Activated CD4-positive, alpha-beta T cell treated with anti-CD3 and anti-CD28 coated beads, Interleukin-2, Interleukin-6, amounts not matched to agents 100 ng/mL and 50 ng/mL, durations not matched to agents 16 hours and 8 hours (primary cell): ENCODE measurements at regions not wholly inside any gene's neighbourhood (a gene's known extent, or its start where the extent isn't known, plus 50 kb on each side); places are given as distances from the start of the nearest gene placed in this dataset.
A peak's percentile ranks its signal among the peaks of the same experiment; 100 is the strongest.

ENCODE experiments used
- DNase-seq: peaks from one replicate; pipeline ENCODE4 v3.0.0-alpha.2; 2020

DNA sequence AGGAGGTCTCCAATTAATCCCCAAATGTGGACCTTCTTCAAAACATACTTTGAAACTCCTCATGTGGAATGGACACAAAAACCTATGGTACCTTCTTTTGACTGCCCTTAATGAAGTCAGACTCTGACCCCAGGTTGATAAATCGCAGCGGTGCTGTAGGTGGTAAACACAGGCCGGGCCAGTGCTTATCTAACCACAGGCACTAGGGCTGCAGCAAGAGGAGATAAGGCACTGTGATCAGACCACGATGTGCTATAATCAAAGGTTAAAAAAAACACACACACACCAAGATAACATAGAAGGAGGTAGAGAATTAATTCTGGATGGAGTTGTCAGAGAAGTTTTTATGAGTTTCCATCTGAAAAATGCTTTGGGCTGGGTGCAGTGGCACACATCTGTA is 52.3 kb upstream of the SIPA1L2 start:
- no peak for DNase-seq

DNA sequence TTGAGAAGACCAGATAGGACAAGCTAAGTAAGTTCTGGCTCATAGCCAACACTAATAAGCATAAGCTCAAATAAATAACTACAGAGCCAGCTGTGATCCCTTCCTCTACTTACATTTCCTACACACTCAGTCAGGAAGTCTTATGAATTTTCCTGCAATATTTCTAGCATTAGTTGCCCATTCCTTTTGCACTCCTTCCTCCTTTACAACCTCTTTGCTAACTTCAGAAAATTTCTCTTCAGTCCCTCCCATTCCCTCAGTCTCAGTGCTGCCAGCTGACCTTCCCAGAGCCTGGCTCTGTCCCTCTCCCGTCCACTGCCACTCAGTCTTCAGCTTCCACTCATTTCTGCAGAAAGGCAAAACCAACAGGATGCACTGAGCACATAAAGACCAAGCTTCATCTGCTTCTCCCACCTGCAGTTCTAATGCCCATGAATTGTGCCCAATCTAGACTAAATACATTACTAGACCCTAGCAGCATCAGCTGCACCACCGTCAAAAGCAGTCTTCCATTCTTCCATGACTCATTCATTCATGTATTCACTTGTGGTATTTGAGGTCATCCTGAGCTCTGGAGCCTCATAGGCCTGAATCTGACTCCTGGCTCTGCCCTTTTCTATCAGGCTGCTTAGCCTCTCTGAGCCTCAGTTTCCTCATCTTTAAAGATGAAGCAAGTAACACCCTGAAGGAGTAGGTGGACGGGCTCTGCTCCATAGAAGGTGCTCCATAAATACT is 54.6 kb upstream of the SIPA1L2 start:
- DNase-seq = no peak

DNA sequence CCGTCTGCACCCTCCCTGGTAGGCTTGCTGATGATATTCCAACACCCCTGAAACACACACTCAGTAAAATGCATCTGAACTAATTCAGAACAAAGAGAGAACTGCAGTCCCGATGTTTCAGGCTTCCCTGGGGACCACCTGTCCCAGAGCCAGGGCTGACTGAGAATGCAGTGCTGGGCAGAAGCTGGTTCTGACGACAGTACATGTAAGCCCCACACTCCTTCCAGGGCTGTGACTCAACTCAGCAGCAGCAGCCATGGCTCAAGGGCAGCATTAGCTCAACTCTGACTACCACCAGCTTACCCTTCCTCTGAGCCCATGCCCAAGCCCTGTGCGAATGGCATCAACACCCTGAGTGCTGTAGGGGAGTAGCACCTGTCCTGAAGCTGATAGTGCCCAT is 56.4 kb upstream of the SIPA1L2 start:
- DNase-seq = no peak

DNA sequence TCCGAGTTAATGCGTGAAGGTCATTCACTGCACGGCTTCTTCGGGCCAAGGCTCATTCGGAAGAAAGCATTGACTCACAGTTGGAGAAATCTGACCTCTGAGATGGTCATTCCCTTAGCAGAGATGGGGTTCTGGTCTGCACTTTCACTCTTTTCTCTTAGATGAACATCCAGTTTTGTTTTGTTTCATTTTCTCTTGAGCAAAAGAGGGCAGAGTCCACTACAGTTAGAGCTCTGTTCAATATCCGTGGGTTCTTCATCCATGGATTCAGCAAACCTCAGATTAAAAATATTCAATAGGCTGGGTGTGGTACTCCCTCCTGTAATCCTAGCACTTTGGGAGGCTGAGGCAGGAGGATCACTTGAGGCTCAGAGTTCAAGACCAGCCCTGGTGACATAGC is 57.4 kb upstream of the SIPA1L2 start:
- no peak for DNase-seq

DNA sequence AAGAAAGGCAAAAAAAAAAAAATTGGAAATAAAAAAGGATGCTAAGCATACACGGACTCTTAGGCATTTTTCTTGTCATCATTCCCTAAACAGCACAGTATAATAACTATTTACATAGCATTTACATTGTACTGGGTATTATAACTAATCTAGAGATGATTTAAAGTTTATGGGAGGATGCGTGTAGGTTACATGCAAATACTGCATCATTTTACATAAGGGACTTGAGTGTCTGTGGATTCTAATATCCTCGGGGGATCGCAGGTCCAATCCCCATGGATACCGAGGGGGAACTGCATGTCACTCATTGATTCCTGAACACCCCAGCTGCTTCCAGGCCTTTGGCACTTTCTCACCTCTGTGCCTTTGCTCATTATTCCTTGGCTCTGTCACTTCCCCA is 57.8 kb upstream of the SIPA1L2 start:
- no peak for DNase-seq

DNA sequence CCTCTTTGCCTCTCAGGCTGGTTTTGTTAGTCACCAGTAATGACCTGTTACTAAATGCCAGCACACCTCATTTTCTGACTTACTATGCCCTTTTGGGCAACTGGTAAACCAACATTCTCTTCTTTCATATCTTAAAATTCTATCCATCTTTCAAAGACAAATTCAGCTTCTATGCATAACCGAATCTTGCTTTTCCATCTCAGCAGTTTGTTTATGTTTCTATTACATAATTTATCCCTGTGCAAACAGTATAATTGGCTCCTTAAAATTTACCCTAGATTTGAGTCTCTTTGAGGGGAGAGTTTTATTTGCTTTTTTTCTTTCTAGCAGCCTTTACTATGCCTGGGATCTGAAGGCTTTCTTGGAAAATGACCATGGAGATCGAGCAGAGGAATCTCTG is 58.5 kb upstream of the SIPA1L2 start:
- no peak for DNase-seq

DNA sequence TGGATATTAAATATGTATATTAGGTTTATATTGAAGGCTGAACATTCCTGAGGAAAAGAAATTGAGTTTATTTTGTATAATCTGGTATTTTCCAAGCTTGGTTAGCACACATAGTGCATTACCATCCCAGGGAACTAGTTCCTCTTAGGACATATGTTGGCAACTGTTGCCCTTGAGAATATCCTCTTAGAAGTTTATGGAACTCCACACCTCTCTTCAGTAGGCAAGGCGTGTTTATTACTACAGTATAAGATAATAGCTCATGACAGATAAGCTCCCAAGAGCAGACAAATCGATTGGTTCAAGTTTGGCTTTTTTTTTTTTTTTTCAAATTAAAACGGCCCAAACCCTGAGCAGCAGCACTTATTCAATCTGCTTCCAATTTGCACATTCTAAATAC is 59.8 kb upstream of the SIPA1L2 start:
- DNase-seq = no peak

DNA sequence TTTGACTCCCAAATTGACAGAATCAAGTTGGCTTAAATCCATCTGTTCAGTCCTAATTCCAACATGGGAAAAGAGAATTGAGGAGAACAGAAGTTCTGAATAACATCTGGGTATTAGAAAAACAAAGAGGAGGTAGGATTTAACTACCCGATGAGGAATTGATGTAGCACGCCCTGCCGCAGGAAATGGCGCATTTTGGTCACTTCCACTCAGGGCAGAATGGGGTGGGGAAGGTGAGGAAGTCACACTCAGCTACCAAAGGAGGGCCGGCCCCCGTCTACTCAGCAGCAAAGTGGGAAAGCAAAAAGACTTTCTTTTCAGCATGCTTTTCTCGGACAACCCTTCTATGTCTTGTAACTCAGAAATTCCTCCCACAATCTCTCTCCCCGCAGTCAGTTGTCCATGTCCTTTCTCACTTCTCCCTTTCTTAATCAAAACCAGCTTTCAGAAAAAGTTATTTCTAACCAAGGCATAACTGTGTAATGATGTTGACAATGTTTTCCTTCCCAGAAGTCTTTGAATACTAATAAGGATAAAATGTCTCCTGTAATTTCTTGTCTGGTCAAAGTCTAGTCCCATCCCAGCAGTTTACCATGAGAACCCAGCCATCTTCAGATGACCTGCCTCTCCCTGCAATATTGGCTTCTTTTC is 60.5 kb upstream of the SIPA1L2 start:
- no peak for DNase-seq

DNA sequence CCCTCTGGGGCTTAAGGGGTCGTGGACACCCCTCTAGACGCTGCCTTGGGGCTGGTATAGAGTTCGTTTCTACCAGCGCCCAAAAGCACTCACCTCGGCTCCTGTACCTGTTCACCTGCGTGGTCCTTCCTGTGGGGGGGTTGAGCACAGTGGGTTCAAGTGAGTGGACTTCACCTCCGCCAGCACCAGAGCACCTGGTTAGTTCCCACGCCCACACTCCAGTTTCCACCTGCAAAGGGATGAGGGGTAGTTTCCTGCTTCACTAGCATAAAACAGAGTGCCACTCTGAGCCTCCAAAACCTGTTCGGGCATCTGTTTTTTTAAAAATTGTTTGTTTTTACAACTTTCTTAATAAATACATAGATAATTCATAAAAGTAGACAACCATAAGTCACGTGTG is 64.5 kb upstream of the SIPA1L2 start:
- no peak for DNase-seq

DNA sequence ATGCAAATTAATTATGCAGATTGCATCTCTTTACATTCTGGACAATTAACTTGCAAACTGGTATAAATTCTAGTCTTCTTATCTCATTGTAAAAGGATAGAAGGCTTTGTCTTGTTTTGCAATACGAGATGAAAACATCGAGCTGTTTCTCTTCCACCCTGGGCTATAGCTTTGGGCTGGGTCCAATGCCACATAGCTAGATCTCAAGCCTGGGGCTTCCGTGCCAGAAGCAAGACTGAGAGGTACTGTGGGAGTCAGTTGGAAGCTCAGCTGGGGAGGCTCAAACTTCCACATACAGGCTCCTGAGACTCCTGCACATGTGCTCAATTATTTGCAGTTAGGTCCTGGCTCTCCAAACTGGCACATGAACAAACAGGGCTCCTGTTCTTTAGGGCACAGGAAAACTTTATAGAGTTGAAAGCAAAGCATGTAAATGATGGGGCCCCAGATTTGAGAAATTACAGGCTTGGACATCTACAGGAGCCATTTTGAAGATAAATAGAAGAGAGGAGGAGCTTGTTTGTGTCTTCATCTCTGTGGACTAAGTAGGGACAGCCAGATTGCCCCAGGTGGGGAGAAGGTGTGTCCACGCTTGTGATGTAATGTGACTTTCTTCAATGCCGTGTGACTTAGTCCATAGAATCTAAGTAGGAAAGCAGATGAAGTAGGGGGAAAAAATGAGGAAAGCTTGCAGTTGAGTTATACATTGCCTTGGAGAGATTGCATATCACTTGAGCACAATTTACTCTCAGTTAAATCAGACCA is 65.9 kb upstream of the SIPA1L2 start:
- DNase-seq = no peak

DNA sequence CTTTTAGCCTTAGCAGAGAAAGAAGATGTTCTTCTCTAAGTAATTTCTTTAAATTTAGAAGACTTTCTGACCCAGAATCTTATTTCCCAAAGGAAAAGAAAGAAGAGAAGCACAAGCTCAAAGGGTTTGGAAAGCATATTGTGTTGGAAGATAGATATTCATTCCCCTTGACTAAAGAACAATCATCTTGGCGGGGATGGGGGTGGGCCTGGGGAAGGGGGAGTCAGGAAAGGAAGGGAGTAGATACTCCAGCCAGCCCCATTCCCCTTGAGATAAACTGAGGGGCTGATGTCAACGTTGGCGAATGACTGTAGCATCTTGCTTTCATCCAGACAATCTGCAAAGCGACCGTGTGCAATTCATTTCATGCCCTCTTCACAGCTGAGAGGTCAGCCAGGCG is 66.5 kb upstream of the SIPA1L2 start:
- no peak for DNase-seq

DNA sequence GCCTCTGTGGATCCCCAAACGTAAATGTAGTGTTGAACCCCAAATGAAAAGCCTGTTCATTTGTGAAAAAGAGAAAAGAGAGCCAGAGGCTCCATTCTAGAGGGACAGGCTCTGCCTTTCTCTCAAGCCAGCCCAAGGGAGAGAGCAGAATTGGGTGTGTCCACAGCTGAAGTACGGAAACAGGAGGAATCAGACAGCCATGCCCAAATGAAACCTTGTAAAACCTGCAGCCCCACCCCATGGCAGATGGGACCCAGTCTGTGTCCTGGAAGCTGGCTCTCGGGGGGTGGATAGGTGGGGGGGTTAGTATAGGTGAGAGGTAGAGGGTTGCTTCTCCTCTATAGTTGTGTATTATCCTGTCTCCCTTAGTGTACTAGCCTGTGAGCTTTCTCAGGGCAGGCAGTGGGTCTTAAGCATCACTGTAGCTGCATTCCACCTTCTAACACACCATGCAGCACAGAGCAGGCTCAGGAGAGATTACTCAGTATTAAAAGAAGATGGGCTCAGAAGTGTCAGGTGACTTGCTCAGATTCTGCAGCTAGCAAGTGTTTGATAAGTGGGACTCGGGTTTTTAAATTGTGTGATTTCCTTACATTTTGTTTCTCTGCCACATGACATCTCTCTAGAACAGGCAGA is 67.4 kb upstream of the SIPA1L2 start:
- no peak for DNase-seq

DNA sequence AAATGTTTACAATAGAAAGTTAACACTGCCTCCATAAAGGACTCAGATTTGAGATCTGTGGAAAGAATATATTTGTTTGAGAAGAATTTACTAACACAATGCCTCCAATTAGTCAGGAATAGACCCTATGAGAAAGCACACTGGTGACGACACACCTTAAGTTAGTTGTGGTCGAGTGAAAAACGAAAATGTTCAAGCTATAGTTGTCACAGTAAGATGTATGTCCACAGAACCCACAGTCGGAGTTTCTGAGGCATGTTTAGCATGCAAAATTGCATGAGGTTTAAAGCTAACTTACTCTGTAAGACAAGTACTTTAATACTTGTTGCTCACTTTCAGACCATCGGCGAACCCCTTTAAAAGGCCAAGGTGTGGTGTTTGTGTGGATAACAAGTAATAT is 69.9 kb upstream of the SIPA1L2 start:
- DNase-seq = no peak

DNA sequence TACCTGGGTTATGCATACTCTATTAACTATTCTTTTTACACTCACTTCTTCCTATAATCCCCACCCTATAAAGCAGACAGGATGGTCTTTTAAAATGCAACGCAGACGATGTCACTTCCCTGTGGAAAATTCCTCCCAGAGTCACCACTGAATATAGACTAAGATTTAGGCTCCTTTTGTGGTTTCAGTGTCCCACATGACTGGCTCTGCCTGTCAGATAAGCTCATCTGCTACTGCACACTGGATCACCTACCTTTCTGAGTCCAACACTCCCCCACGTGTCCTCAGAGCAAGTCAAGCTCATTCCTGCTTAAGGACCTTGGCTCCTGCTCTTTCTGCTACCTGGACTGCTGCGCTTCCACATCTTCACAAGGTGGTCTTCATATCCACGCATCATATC is 73.0 kb upstream of the SIPA1L2 start:
- no peak for DNase-seq

DNA sequence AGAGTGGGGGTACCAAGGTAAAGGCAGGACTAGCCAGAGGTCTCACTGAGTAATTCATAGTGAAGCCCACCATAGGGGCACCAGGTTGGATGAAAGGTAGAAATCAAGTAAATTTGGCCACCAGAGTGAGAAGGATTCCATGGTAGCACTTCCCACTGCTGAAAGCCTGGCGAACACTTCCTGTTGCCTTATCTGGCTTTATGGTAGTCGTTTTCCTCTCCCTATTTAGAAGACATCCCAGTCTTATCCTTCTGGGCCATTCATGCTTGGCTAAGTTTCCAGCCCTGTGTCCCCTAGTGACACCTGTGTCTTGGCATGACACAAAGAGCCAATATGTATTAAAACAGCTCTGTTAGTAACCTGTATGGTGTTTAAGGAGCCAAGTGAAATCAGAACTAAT is 74.3 kb upstream of the SIPA1L2 start:
- no peak for DNase-seq

DNA sequence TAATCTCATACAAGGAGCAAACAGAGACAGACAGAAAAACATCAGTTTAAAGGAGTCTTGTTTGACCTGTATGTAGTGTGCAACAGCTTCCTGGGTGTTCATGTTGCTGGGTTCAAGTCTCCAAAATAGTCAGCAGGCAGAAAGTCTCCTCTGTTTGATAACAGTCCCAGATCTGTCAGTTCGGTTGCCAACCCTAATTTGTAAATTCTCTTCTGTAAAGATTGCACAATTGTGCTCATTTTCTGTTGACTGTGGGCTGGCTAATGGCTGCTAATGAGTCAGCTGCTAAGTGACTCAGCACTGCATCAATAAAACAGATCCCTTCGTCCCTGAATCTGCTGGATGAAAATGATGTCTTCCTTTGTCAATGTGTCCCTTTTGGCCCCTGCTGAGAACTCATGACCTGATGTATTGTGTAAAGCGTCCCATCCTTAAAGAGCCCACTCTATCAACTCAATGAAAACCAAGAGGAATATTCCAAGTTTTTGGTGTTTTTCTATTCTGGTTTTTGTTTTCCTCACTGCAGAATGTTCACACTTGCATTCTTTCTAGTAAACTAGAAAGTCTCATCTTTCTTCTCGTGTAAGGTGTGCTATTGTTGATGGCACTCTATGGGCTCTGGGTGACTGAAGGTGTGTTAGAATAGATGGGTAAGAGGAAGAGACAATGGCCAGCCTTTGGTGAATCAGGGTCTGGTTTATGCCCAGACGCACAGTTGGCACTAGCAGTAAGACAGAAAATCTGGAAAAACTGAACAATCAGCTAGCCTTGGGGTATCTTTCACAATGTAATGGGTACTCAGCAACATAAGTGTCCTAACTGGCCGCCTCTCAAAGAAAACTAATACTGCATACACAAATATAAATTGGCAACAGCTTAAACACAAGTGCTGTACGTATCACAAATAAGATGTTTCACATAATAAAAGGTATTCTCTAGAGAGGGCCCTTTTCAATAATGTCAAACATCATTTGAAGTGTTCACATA is 75.1 kb upstream of the SIPA1L2 start:
- DNase-seq = peak; percentile 48

DNA sequence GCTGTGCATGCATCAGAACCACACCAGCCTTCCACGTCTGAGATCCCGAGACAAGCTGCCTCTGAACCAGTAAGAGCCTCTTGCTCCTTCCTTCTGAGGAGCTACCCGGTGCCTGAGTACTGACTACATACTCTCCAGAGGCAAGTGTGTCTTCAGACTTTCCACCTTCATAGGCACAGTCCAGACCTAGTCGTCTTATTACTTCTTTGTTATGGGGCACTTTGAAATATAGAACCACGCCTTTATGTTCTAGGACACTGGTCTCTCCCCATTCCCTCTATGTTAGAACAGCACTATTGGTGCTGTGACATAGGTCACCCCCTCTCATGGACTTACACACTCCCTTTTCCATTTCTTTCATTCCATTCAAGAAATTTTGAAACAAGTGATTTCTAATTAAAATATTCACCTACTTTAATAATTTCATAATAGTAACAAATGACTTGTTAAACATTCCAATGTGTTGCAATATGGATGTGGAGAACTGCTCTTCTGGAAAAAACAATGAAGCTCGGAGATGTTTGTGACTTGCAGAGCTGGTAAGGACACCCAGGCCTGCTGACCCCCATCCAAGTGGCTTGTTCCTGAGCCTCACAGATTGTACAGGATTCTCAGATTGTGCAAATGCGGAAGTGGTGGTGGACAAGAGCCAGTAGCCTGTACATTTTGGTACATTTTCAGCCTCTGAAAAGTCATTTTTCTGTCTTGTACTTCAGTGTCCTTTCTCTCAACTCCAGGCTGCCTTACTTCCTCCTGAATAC is 76.1 kb upstream of the SIPA1L2 start:
- no peak for DNase-seq

DNA sequence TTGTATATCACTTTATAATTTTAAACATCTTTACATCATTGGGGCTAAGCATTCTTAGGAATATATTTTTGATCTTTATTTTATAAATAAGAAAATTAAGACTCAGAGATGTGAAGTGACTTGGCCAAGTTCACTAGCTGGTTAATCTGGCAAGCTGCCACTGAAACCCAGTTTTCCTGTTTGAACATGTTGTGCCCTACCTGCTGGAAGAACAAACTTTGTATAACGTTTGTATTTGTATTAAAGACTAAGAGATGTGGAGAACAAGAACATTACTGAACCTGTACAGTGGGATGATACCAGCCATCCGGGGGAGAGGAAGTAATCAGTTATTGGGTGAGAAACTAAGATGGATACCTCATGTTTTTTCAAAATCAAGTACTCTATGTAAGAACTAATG is 77.2 kb upstream of the SIPA1L2 start:
- DNase-seq = no peak

DNA sequence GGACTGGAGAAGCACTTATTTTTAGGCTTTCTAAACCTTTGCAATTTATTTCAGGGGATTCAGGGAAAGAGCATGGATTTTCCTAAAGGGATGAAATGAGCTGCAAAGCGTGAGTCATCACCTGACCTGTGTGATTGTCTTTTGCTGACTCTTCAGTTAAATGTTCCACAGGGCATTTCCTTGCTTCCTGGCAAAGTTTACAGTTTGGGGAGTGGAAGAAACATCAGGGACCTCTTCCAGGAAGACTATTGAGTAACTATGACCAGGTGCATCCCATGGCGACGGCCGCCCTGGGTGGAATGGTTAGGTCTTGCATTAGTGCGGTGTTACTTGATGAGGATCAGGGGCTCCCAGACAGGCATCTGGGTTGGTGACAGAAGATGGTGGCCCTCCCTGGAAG is 79.5 kb upstream of the SIPA1L2 start:
- no peak for DNase-seq

DNA sequence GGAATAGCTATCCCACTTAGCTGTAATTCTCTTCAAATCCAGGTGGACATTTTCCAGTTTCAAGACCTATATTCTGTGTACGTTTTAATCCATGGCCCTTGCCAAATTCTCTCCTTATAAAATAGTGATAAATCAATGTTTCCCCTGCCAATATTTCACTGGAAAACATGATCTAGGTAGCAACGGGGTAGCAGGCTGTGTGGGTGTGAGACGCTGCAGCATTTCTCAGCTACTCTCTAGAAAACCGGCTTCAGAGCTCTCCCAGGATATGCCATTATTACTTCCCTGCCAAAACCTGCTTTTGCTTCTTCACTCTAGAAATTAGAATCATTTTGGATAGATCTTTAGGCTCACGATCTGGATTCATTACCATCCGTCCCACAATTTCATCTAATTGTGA is 82.1 kb upstream of the SIPA1L2 start:
- DNase-seq = no peak

DNA sequence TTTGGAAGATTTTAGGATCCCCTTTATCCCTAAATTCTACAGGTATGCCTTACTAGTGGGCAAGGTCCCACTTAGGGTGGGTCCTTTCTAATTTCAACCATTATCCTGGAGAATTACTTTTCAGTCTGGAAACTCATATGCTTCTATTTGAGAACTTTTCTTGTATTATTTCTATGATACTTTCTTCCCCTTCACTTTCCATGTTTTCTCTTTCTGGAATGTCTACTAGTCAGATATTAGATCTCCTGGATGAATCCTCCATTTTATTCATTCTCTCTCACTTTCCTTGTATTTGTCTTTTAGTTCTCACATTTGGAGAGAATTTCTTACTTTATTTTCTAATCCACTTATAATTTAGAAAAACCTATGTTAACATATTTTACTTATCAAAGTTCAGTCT is 83.9 kb upstream of the SIPA1L2 start:
- no peak for DNase-seq

DNA sequence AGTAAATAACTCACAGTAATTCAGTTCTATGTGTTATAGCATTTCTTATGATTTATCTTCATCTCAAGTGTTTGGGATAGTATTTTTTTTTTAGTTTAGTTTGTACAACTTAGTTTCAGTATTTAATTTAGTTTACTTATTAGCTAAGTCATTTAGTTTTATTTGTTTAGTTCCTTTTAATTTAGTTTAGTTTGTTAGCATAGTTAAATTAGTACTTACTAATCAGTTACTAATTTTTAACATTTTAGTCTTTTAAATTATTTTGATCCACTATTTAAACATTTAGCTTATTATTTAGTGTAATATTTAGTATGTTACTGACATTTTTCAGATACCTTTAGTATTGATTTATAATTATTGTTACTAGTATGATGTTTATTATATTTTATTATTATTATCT is 85.2 kb upstream of the SIPA1L2 start:
- no peak for DNase-seq
